Activated CD8-positive, alpha-beta memory T cell treated with anti-CD3 and anti-CD28 coated beads, Interleukin-2, amount 50 U/mL, for 24 hours (primary cell): ENCODE measurements at regions not wholly inside any gene's neighbourhood (a gene's known extent, or its start where the extent isn't known, plus 50 kb on each side); places are given as distances from the start of the nearest gene placed in this dataset.

Experiments
- DNase-seq: peaks from one replicate; pipeline ENCODE4 v3.0.0-alpha.2; 2020; ENCODE audit errors: extremely low read depth

DNA sequence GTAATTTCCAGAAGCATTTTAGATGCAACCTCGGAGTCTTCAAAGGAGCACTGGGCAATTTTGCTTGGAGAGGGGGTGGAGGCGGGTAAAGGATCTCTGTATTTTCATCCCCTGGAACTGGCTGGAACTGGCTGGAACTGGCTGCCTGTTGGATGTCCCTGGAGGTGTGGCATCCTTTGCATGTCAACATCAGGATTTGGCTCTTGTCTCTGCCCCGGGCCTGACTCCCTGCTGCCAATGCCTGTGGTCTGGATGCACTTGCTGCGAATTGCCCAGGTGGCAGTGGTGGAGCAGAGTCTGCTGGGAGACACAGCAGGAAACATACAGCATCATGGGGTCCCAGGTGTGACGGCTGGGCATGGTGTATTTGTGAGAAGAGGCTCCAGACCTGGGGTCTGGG, 391.3 kb downstream of the GADD45G start:
- DNase-seq = no peak

GRCh38 chr9:89996773-89997172, 392.0 kb downstream of the GADD45G start:
- DNase-seq = no peak

DNA sequence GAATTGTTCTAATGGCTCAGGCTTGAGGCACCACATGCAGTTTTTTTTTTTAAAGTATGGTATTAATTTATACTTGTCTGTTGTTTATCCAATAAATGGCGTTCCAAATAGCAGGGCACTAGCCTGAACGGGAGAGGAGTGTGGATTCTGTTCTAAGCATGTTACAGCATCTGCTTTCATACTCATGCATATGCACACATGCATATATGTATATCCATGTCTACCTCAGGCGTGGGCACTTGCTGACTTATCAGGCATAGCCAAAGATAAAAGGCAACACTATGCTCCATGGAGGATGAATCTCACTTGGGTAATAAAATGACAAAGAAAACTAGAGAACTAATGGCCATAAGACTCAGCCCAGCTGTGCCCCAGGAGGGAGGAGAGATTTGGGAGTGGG, 393.8 kb downstream of the GADD45G start:
- DNase-seq = no peak

DNA sequence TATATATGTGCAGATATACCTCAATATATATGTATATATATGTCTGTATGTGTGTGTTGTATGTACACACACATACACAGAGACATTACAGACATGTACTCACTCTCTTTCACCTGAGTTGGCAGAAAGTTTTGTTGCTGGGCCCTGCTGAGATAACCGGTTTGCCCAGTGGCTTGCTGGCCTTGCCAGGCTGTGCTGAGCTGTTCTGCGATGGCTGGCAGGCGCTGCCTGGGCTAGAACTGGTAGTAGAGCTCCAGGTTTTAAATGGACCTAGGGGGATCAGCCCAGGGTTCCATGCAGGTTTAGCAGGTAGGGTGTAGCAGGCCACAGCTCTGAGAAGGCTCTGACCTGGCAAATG, 394.3 kb downstream of the GADD45G start:
- no peak for DNase-seq

GRCh38 chr9:89999534-90000370, 394.9 kb downstream of the GADD45G start:
- DNase-seq = peak; percentile 6

- no peak for DNase-seq
These were observed 396.1 kb downstream of the GADD45G start for GRCh38 chr9:90000925-90001324.

- DNase-seq = no peak
These were observed 396.9 kb downstream of the GADD45G start for GRCh38 chr9:90001747-90002146.

- no peak for DNase-seq
These were observed 397.8 kb downstream of the GADD45G start for GRCh38 chr9:90002397-90003271.

DNA sequence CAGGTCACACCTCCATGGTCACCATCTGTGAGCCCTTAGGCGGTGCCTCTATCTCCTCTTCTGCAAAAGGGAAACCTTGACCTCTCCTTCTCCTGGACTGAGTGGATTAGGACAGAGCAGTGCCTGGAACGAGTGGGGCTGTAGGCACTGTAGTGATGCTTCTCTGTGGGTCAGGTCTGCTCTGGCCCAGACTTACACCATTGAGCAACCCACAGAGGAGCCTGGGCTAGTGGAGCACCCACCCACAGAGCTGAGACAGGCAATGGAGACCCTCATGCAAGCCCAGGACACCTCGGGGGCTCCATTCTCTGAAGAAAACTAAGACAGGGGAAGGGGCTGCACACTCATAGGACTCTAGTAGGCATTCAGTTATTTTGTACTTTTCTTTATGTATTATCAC, 400.6 kb downstream of the GADD45G start:
- no peak for DNase-seq

GRCh38 chr9:90007516-90008440, 403.0 kb downstream of the GADD45G start:
- DNase-seq = no peak

GRCh38 chr9:90009447-90009846, 404.6 kb downstream of the GADD45G start:
- DNase-seq = no peak

DNA sequence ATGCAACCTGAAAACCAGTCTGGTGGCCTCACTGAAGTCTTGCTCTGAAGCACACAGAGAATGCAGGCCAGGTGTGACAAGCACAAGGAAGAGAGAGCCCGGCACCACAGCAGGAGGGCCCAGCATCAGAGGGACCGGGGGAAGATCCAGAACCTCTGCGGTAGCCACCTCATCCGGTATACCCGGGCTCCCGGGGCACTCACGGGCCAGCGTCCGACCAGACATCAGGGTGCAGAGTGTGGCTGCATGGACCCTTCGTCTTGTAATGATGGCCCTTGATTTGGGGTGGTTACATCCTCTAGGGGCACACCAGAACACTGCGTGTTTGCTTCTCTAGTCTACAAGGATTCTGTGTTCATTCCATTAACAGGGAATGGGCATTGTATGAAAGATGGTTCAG, 406.0 kb downstream of the GADD45G start:
- DNase-seq = no peak

- no peak for DNase-seq
These were observed 408.1 kb downstream of the GADD45G start for GRCh38 chr9:90012949-90013348.

- DNase-seq = no peak
These were observed 409.0 kb downstream of the GADD45G start for GRCh38 chr9:90013778-90014177.

- DNase-seq = no peak
These were observed 409.6 kb downstream of the GADD45G start for GRCh38 chr9:90014421-90014820.

DNA sequence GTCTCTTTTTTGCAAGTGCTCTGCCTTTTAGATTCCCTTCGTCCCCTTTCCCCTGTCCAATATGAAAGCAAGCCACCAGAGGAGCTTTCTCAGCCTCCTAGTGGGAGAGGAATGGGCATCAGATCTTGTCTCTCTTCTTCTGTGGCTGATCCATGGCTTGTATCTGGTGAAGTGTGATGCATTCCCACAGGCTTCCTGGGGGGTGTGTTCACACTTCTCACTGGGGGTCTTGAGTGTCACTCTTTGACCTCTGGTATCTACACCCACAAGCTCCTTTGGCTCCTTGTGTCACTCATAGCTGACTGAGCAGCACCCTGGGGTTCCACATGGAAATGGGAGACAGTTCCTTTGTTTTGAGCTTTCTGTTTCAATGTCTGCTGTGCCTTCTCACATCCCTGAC, 411.5 kb downstream of the GADD45G start:
- no peak for DNase-seq

DNA sequence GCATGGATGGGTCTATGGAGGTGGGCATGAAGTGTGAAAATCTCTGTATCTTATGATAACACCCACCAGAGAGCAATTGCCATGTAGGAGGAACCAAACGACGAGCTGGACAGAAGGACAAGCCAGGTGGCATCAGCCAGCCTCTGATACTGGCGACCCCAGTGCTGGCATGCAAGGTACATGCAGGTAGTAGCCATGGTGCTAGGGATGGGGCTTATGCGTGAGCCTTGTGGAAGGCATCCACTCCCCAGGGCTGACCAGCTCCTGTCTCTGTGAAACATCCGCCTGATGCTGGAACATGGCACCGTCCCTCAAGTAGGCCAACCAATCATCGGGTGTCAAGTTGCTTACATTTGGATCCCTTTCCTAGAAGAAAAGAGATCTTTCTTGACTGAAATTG, 412.9 kb downstream of the GADD45G start:
- DNase-seq = no peak

GRCh38 chr9:90018688-90019087, 413.9 kb downstream of the GADD45G start:
- no peak for DNase-seq

DNA sequence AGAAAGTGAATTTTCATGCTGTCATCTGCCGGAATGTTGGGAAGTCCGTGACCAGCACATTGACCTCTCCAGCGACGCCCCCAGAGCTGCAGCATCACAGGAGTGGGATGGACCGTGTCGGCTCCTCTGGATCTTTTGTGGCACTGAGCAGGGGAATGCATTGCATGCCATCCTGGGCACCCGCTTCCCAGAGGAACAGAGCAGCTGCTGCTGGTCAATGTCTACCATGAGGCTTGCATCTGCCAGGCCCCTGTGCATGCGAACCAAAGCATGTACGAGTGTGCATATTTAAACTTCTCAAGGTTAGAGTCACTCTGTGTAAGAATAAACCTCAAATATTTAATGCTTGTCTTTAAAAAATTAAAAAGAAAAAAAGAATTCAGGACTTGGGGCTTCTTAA, 414.8 kb downstream of the GADD45G start:
- no peak for DNase-seq

GRCh38 chr9:90020276-90020871, 415.6 kb downstream of the GADD45G start:
- DNase-seq = no peak

- no peak for DNase-seq
These were observed 416.5 kb downstream of the GADD45G start for GRCh38 chr9:90021216-90021906.
